Esophagus muscularis mucosa (tissue), 3 donors: ENCODE measurements at regions not wholly inside any gene's neighbourhood (a gene's known extent, or its start where the extent isn't known, plus 50 kb on each side); places are given as distances from the start of the nearest gene placed in this dataset.

Source experiments
- POLR2A ChIP-seq: fragments of 450-650 bp; IDR thresholded peaks from one replicate; pipeline ENCODE4 v1.6.1; 2017; ENCODE audit warnings: antibody characterized with exemption, moderate library complexity, mild to moderate bottlenecking, low read depth
- TF ChIP-seq, protein P1 (sequence below), 3 experiments: fragments of 200-600 bp in 2 of 3; fragments of 450-650 bp in 1 of 3; sonication (generic) in 2 of 3; IDR thresholded peaks; one replicate each; pipeline ENCODE4 v1.5.1; 2017 to 2019; ENCODE audit warnings: antibody characterized with exemption in 3 of 3, mild to moderate bottlenecking in 2 of 3, moderate library complexity in 1 of 3

DNA sequence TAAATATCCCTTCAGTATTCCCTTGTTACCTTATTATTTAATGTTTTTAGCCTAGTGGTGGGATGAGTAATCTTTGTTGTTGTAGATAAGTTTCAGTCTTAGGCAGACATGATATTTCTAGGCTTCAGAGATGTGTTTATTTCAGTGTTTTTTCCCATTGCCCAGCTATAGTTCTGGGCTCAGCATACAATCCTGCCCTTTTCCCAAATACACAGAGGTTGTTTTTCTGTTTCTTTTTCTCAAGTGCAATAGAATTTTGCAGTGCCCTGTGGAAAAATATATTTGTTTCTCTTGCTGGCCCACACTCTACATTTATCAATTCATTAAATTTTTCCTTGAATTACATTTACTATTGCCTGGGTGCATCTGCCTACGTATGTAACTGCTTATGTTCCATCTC, 321.8 kb downstream of the KCNJ3 start:
- TF ChIP-seq, protein P1, sequence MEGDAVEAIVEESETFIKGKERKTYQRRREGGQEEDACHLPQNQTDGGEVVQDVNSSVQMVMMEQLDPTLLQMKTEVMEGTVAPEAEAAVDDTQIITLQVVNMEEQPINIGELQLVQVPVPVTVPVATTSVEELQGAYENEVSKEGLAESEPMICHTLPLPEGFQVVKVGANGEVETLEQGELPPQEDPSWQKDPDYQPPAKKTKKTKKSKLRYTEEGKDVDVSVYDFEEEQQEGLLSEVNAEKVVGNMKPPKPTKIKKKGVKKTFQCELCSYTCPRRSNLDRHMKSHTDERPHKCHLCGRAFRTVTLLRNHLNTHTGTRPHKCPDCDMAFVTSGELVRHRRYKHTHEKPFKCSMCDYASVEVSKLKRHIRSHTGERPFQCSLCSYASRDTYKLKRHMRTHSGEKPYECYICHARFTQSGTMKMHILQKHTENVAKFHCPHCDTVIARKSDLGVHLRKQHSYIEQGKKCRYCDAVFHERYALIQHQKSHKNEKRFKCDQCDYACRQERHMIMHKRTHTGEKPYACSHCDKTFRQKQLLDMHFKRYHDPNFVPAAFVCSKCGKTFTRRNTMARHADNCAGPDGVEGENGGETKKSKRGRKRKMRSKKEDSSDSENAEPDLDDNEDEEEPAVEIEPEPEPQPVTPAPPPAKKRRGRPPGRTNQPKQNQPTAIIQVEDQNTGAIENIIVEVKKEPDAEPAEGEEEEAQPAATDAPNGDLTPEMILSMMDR (IDR thresholded peaks at IDR 0.05), result no peak
- no peak for TF ChIP-seq POLR2A
